ENCODE measurements at regions not wholly inside any gene's neighbourhood (a gene's known extent, or its start where the extent isn't known, plus 50 kb on each side); places are given as distances from the start of the nearest gene placed in this dataset.

- H3K79me1 ChIP-seq (ENCODE audit: low read depth in 1 of 2, low read length in 2 of 2) = no peaks in the 10 kb centered on the region
- H2AK9ac ChIP-seq (replicated peaks; ENCODE audit: low read depth, low read length, poor library complexity) = no peak overlapping the region
- no peak overlapping the region for H2BK120ac ChIP-seq (ENCODE audit: low read depth, low read length)
- no peak overlapping the region for H2AK5ac ChIP-seq (ENCODE audit: low read depth, low read length)
- no peak overlapping the region for H4K91ac ChIP-seq (ENCODE audit: insufficient read depth, low read depth, low read length)
- no peaks in the 10 kb centered on the region for H3K36me3 ChIP-seq (ENCODE audit: control insufficient read depth, insufficient read depth, low read length)
- dilution Hi-C loops (cut with HindIII; ENCODE audit: low sequenced_read_pairs, unreplicated experiment) = no loop called here
- no TSS peak for BruUV-seq (replicated peaks)
- TF ChIP-seq CEBPB (IDR thresholded peaks at IDR 0.05; ENCODE audit: low read depth, low read length) (no peak), SMC3 (IDR thresholded peaks at IDR 0.05; ENCODE audit: low read depth, low read length) (no peak), FOS (IDR thresholded peaks at IDR 0.05; ENCODE audit: low read depth, low read length) (no peak), POLR2A (IDR thresholded peaks at IDR 0.05; ENCODE audit: low read depth, low read length) (no peak), MAFK (IDR thresholded peaks at IDR 0.05; ENCODE audit: low read depth, low read length) (no peak), CHD1 (IDR thresholded peaks at IDR 0.05; ENCODE audit: low read depth, low read length) (no peak), RFX5 (IDR thresholded peaks at IDR 0.05; ENCODE audit: low read depth, low read length) (no peak), MXI1 (IDR thresholded peaks at IDR 0.05; ENCODE audit: borderline replicate concordance, low read depth, low read length) (no peak), BHLHE40 (IDR thresholded peaks at IDR 0.05; ENCODE audit: low read depth, low read length) (no peak), MAZ (IDR thresholded peaks at IDR 0.05; ENCODE audit: borderline replicate concordance, low read depth, low read length) (no peak), RAD21 (IDR thresholded peaks at IDR 0.05; ENCODE audit: low read length) (no peak), NFE2L2 (IDR thresholded peaks at IDR 0.05; ENCODE audit: low read depth, low read length) (no peak), RCOR1 (IDR thresholded peaks at IDR 0.05; ENCODE audit: insufficient replicate concordance, low read length) (no peak), CTCF (conservative IDR thresholded peaks at IDR 0.05; ENCODE audit: low read depth, low read length) (no peak)
- TF ChIP-seq, protein P1, sequence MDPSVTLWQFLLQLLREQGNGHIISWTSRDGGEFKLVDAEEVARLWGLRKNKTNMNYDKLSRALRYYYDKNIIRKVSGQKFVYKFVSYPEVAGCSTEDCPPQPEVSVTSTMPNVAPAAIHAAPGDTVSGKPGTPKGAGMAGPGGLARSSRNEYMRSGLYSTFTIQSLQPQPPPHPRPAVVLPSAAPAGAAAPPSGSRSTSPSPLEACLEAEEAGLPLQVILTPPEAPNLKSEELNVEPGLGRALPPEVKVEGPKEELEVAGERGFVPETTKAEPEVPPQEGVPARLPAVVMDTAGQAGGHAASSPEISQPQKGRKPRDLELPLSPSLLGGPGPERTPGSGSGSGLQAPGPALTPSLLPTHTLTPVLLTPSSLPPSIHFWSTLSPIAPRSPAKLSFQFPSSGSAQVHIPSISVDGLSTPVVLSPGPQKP (IDR thresholded peaks at IDR 0.05; ENCODE audit: borderline replicate concordance, low read depth, low read length) = no peak
- TF ChIP-seq, protein P2, sequence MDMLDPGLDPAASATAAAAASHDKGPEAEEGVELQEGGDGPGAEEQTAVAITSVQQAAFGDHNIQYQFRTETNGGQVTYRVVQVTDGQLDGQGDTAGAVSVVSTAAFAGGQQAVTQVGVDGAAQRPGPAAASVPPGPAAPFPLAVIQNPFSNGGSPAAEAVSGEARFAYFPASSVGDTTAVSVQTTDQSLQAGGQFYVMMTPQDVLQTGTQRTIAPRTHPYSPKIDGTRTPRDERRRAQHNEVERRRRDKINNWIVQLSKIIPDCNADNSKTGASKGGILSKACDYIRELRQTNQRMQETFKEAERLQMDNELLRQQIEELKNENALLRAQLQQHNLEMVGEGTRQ (IDR thresholded peaks at IDR 0.05; ENCODE audit: low read depth, low read length) = no peak
- H3K27me3 ChIP-seq (ENCODE audit: control insufficient read depth, insufficient read depth, low read length) = no peaks in the 10 kb centered on the region
- no peak overlapping the region for H3K4ac ChIP-seq (ENCODE audit: low read depth, low read length)
- H3K23ac ChIP-seq (ENCODE audit: low read depth, low read length) = no peak overlapping the region
- H2AFZ ChIP-seq (replicated peaks; ENCODE audit: low read length, poor library complexity) = no peak overlapping the region
- no peak overlapping the region for H3K14ac ChIP-seq (replicated peaks; ENCODE audit: low read depth, low read length)
- H4K8ac ChIP-seq (ENCODE audit: low read depth in 2 of 2, low read length in 2 of 2) = no peak overlapping the region
- no peak overlapping the region for H4K5ac ChIP-seq (ENCODE audit: low read depth, low read length)
- CTCF ChIA-PET = no interaction called here
- H3K9ac ChIP-seq (ENCODE audit: low read depth, low read length) = no peak overlapping the region
- no peak overlapping the region for H3K56ac ChIP-seq (ENCODE audit: extremely low read depth, insufficient read depth, low read length)
- ATAC-seq (ENCODE audit: low read depth) (no peak), DNase-seq (no peak)
- no peaks in the 10 kb centered on the region for H4K20me1 ChIP-seq (ENCODE audit: insufficient read depth, low read length)
- H3K4me3 ChIP-seq (ENCODE audit: insufficient read depth, low read depth, low read length) = no peak overlapping the region
- no peak overlapping the region for H3K18ac ChIP-seq (ENCODE audit: low read depth, low read length)
- in situ Hi-C loops (cut with MboI; ENCODE audit: low sequenced_read_pairs) = no loop called here
- H2BK5ac ChIP-seq (ENCODE audit: low read depth, low read length, poor library complexity, severe bottlenecking) = no peak overlapping the region
- no peaks in the 10 kb centered on the region for H3K9me1 ChIP-seq (ENCODE audit: insufficient read depth, low read length)
- no peak overlapping the region for H3K4me2 ChIP-seq (ENCODE audit: low read depth, low read length)
- POLR2A ChIA-PET (ENCODE audit: unreplicated experiment) = no interaction called here
- intact Hi-C loops (cut with micrococcal nuclease) = no loop called here
- no peaks in the 10 kb centered on the region for H3K9me3 ChIP-seq (ENCODE audit: control insufficient read depth, insufficient read depth, low read length)
- H3K27ac ChIP-seq (ENCODE audit: insufficient read depth, low read length) = no peak overlapping the region
- no peak overlapping the region for H2BK15ac ChIP-seq (ENCODE audit: low read depth, low read length)
- H3K4me1 ChIP-seq (ENCODE audit: control insufficient read depth, insufficient read depth, low read length) = no peaks in the 10 kb centered on the region
- no peak overlapping the region for H2BK20ac ChIP-seq (ENCODE audit: low read depth, low read length)
Measured at GRCh38 chr14:42671636-42672035, 1065.0 kb downstream of the LRFN5 start.
